Esophagus squamous epithelium (tissue), 5 donors: ENCODE measurements at regions not wholly inside any gene's neighbourhood (a gene's known extent, or its start where the extent isn't known, plus 50 kb on each side); places are given as distances from the start of the nearest gene placed in this dataset.

Experiments
- DNase-seq: peaks from one replicate; lab custom pipeline; 2025; lab: John Stamatoyannopoulos, UW
- H3K27ac ChIP-seq, 4 donors: fragments of 200-600 bp; sonication (generic); one replicate each; pipeline ENCODE4 v1.5.1; 2016 to 2019; ENCODE audit warnings: mild to moderate bottlenecking in 1 of 4
- H3K27me3 ChIP-seq, 4 donors: fragments of 200-600 bp; sonication (generic); 1 replicate in 3 of 4; 2 replicates in 1 of 4; pipeline versions ENCODE4 v1.5.1 to v1.6.0; 2017 to 2021; ENCODE audit warnings: antibody characterized with exemption in 1 of 4
- H3K36me3 ChIP-seq, 3 donors: fragments of 200-600 bp; sonication (generic); one replicate each; pipeline ENCODE4 v1.5.1; 2016 to 2019
- H3K4me1 ChIP-seq, 3 donors: fragments of 200-600 bp; sonication (generic); one replicate each; pipeline ENCODE4 v1.5.1; 2017 to 2019
- H3K4me3 ChIP-seq, 4 donors: fragments of 200-600 bp; sonication (generic); 1 replicate in 3 of 4; 2 replicates in 1 of 4; pipeline ENCODE4 v1.5.1; 2016 to 2019; ENCODE audit warnings: mild to moderate bottlenecking in 2 of 4, moderate library complexity in 1 of 4
- H3K9me3 ChIP-seq, 3 donors: fragments of 200-600 bp; sonication (generic); one replicate each; pipeline ENCODE4 v1.5.1; 2016 to 2019
- CTCF ChIP-seq, 6 experiments: fragments of 450-650 bp in 4 of 6; fragments of 200-600 bp in 2 of 6; sonication (generic) in 2 of 6; IDR thresholded peaks; one replicate each; pipeline ENCODE4 v1.5.1; 2016 to 2019; ENCODE audit warnings: antibody characterized with exemption in 6 of 6, mild to moderate bottlenecking in 4 of 6, moderate library complexity in 4 of 6
- POLR2A ChIP-seq, 4 donors: fragments of 450-650 bp; IDR thresholded peaks; one replicate each; pipeline ENCODE4 v1.6.1; 2017; ENCODE audit warnings: antibody characterized with exemption in 4 of 4, mild to moderate bottlenecking in 4 of 4, moderate library complexity in 3 of 4
- WGBS, 2 donors: methylation state at CpG; one replicate each; pipeline ENCODE4 v1.1.5; 2018; 5-methylcytosine and 5-hydroxymethylcytosine counted together
- intact Hi-C: fragments of 100-400 bp; cut with DNase I; formaldehyde crosslinking; loops from one replicate; pipeline ENCODE4 v1.15.0; 2022
- donor health status: DM: yes; HTN: yes; CAD: no.

DNA sequence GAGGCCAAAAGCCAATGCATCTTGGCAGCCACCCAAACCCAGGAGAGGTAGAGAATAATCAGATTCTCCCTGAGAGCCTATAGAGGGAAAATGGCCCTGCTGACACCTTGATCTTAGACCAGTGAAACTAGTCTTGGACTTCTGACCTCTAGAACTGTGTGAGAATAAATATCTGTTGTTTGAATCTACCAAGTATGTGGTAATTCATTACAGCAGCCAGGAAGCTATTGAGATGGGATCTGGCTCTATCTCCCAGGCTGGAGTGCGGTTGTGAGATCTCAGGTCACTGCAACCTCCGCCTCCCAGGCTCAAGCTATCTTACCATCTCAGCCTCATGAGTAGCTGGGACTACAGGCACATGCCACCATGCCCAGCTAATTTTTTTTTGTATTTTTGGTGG lies 567.2 kb downstream of the MBD2 start:
- peaks cover 0 to 7% (median 0%) of the 10 kb centered on the region in 3 donors for H3K9me3 ChIP-seq
- H3K4me1 ChIP-seq: no peaks in the 10 kb centered on the region
- no peaks in the 10 kb centered on the region for H3K36me3 ChIP-seq
- no peak for TF ChIP-seq CTCF (IDR thresholded peaks at IDR 0.05)
- no peaks in the 10 kb centered on the region for H3K27me3 ChIP-seq
- no peak overlapping the region for H3K27ac ChIP-seq
- 83% methylated on average over 2 of the region's 2 CpGs; no CpG with 5 or more reads in 1 of the 2 donors for WGBS, 2 donors
- intact Hi-C loops: no loop called here
- no peak for DNase-seq
- H3K4me3 ChIP-seq: no peak overlapping the region

DNA sequence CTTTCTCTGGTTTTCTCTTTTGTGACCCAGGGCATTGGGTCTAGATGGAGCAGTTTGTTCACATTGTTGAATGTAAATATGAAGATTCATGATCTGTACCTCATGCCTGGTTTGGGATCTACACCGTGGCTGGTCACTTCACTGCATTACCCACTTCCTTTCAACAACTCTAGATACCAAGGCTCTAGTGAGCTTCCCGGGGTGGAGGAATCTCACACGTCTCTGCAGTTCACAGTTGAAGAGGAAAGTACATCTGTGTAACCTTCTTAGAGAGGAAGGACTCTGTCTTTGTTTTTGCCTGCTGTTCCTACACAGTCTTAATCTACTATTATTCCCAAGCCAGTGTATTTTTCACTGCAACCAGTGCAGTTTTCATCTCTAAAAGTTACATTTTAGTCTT lies 574.8 kb downstream of the MBD2 start:
- Histone ChIP-seq H3K27ac (no peak overlapping the region), H3K4me3 (no peak overlapping the region), H3K27me3 (no peaks in the 10 kb centered on the region), H3K4me1 (no peaks in the 10 kb centered on the region), H3K36me3 (no peaks in the 10 kb centered on the region), H3K9me3 (no peaks in the 10 kb centered on the region)
- TF ChIP-seq POLR2A (IDR thresholded peaks at IDR 0.05): no peak
- no peak for TF ChIP-seq CTCF (IDR thresholded peaks at IDR 0.05)
- WGBS, 2 donors: 13 to 27% methylated on average over 3 of the region's 3 CpGs
- intact Hi-C loops: no loop called here
- no peak for DNase-seq

DNA sequence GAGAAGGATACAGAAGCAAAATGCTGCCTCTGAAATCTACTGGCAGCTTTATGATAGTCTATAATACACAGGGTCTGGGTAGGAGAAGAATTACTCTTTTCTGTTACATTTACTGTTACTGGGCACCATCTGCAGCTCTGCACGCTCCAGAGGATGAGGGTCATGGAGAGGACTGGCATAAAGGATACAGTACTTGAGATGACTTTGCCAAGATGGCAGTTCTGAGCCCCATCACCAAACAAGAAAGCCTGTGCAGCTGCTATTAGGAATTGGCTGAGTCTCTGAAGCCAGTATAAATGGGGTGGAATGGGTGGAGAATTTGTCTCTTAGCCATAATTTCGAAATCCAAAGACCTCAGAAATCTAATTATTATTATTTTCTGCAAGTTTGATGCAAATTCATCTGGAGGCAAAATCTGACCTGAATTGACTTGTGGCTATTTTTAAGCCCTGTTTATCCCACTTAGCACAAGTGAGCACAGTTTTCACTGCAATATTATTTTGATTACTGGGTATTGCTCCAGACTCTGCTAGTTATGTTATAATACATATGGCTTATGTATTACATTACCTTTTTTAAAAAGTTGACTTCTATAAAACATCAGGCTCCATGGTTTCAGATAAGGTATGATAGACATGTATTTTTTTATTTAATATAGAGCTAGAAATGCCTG lies 579.5 kb downstream of the MBD2 start:
- Histone ChIP-seq H3K4me3 (no peak overlapping the region), H3K36me3 (no peaks in the 10 kb centered on the region), H3K9me3 (no peaks in the 10 kb centered on the region), H3K27me3 (no peaks in the 10 kb centered on the region), H3K27ac (no peak overlapping the region), H3K4me1 (no peaks in the 10 kb centered on the region)
- no peak for TF ChIP-seq CTCF (IDR thresholded peaks at IDR 0.05)
- no peak for TF ChIP-seq POLR2A (IDR thresholded peaks at IDR 0.05)
- intact Hi-C loops: no loop called here
- no peak for DNase-seq
- 34 to 54% methylated on average over 2 of the region's 2 CpGs for WGBS, 2 donors

GRCh38 chr18:53639687-53640086 lies 584.8 kb downstream of the MBD2 start:
- Histone ChIP-seq H3K27me3 (no peaks in the 10 kb centered on the region), H3K4me1 (no peaks in the 10 kb centered on the region), H3K36me3 (no peaks in the 10 kb centered on the region), H3K27ac (no peak overlapping the region), H3K4me3 (no peak overlapping the region), H3K9me3 (no peaks in the 10 kb centered on the region)
- intact Hi-C loops: no loop called here
- no peak for DNase-seq
- no peak for TF ChIP-seq POLR2A (IDR thresholded peaks at IDR 0.05)
- TF ChIP-seq CTCF (IDR thresholded peaks at IDR 0.05): no peak

- Histone ChIP-seq H3K4me1 (no peaks in the 10 kb centered on the region), H3K36me3 (no peaks in the 10 kb centered on the region), H3K27me3 (no peaks in the 10 kb centered on the region), H3K4me3 (no peak overlapping the region), H3K27ac (no peak overlapping the region), H3K9me3 (peaks cover 0 to 5% (median 0%) of the 10 kb centered on the region in 3 donors)
- no peak for DNase-seq
- WGBS, 2 donors: 75 to 84% methylated on average over 1 of the region's 1 CpG
- TF ChIP-seq CTCF (IDR thresholded peaks at IDR 0.05) (no peak), POLR2A (IDR thresholded peaks at IDR 0.05) (no peak)
- intact Hi-C loops: no loop called here
Observed at GRCh38 chr18:53629337-53629736, 595.1 kb downstream of the MBD2 start.
